AG04449 (cell line): ENCODE measurements at regions not wholly inside any gene's neighbourhood (a gene's known extent, or its start where the extent isn't known, plus 50 kb on each side); places are given as distances from the start of the nearest gene placed in this dataset.

Experiments
- CTCF ChIA-PET: fragments of 350-600 bp; formaldehyde crosslinking; extraction: SDS; loops from one replicate; lab custom pipeline; 2021; ENCODE audit warnings: antibody characterized with exemption; lab: Yijun Ruan, JAX
- POLR2A ChIA-PET: fragments of 400-600, 350-600 bp; formaldehyde crosslinking; extraction: SDS; loops from one replicate; lab custom pipeline; 2020; ENCODE audit warnings: antibody characterized with exemption, inconsistent platforms; lab: Yijun Ruan, JAX
- DNase-seq: peaks from one replicate; pipeline ENCODE4 v3.0.0-alpha.2; 2010; ENCODE audit warnings: low read depth, low spot score
- H3K4me3 ChIP-seq: 2 replicates; pipeline ENCODE4 v1.5.1; 2011; ENCODE audit warnings: low read depth, mild to moderate bottlenecking, control low read depth, low read length
- TF ChIP-seq, protein P1 (sequence below): IDR thresholded peaks from one replicate; pipeline ENCODE4 v1.5.1; 2011; ENCODE audit warnings: mild to moderate bottlenecking, moderate library complexity, low read length, control low read depth, inconsistent platforms; ENCODE audit not compliant: insufficient read depth; ENCODE audit errors: missing control alignments

DNA sequence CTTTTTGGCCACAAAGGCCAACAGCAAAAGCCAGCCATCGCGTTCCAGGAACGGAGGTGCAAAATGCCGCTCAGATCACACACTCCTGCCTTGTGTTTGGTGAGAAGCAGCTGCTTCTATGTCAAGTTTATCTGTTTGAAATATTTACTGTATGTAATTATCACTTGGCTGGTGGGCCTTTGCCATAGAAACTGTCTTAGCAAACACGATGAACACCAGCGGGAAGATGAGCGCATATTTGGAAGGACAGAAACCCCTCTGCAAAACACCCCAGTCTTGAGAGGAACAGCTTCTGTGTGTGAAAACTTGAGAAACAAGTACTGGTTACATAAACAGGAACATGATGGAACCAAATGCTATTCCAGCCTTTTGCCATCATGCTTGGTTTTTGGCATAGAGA is 59.7 kb downstream of the SCG2 start:
- TF ChIP-seq, protein P1, sequence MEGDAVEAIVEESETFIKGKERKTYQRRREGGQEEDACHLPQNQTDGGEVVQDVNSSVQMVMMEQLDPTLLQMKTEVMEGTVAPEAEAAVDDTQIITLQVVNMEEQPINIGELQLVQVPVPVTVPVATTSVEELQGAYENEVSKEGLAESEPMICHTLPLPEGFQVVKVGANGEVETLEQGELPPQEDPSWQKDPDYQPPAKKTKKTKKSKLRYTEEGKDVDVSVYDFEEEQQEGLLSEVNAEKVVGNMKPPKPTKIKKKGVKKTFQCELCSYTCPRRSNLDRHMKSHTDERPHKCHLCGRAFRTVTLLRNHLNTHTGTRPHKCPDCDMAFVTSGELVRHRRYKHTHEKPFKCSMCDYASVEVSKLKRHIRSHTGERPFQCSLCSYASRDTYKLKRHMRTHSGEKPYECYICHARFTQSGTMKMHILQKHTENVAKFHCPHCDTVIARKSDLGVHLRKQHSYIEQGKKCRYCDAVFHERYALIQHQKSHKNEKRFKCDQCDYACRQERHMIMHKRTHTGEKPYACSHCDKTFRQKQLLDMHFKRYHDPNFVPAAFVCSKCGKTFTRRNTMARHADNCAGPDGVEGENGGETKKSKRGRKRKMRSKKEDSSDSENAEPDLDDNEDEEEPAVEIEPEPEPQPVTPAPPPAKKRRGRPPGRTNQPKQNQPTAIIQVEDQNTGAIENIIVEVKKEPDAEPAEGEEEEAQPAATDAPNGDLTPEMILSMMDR = no peak
- ChIA-PET POLR2A (no interaction called here), CTCF (interaction anchor here (1.6 kb wide), 1 partner anchor 10 kb away, joined by 5 read pairs; no protein-coding TSS in a partner anchor)
- H3K4me3 ChIP-seq = no peak overlapping the region
- no peak for DNase-seq

DNA sequence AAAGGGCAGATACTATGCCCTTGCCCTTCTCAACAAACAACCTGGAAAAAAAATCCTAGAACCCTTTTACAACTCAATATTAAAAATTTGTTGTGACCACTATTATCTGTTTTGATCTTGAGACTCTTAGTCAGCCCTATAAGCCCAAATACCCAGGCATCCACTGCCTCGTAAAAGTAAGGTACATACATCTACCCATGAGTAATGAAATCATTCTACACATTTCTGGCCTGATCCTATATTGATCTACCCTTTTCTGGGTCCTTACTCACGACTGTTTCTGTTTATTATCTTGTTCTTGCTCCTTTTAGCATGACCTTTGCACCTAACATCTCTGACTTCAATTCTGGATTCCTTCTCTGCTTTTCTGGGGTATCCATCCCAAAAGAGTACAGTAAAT is 56.8 kb downstream of the SCG2 start:
- DNase-seq = no peak
- ChIA-PET CTCF (no interaction called here), POLR2A (interaction anchor here (0.5 kb wide), 1 partner anchor 129 kb away, joined by 4 read pairs; no protein-coding TSS in a partner anchor)
- TF ChIP-seq, protein P1 = no peak
- H3K4me3 ChIP-seq = no peak overlapping the region

DNA sequence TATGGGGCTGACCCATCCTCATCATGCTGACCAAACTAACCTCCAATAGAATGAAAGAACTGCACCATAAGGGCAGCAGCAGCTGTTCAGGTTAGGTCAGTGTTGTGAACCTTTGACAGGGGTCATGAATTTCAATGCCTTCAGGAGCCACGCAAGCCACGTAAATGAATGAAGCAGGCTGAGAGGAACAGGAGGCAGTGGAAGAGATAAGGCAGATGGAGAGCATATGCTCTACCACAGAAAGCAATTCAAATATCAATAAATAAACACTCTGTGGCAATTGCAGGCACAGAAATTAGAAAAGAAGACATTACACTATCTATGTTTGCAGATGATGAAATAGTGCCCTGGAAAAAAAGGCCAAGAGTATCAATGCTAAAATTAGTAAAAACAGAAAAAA is 56.3 kb downstream of the SCG2 start:
- DNase-seq = no peak
- POLR2A ChIA-PET = interaction anchor here (0.5 kb wide), 1 partner anchor 129 kb away, joined by 4 read pairs; no protein-coding TSS in a partner anchor
- TF ChIP-seq, protein P1 = no peak
- no peak overlapping the region for H3K4me3 ChIP-seq
- CTCF ChIA-PET = no interaction called here
